Stimulated activated naive CD8-positive, alpha-beta T cell treated with anti-CD3 and anti-CD28 coated beads, Interleukin-15, Interleukin-2, amounts not matched to agents 100 ng/mL and 50 ng/mL, for 24 hours (primary cell): ENCODE measurements at regions not wholly inside any gene's neighbourhood (a gene's known extent, or its start where the extent isn't known, plus 50 kb on each side); places are given as distances from the start of the nearest gene placed in this dataset.

ENCODE experiments used
- H3K27ac Mint-ChIP-seq: one replicate; pipeline ENCODE4 v1.8.0; 2021; ENCODE audit warnings: mild to moderate bottlenecking, mixed read lengths
- H3K27me3 Mint-ChIP-seq: one replicate; pipeline ENCODE4 v1.8.0; 2021; ENCODE audit warnings: mixed read lengths
- H3K36me3 Mint-ChIP-seq: one replicate; pipeline ENCODE4 v1.8.0; 2021; ENCODE audit warnings: low read depth, mixed read lengths
- H3K4me1 Mint-ChIP-seq: one replicate; pipeline ENCODE4 v1.8.0; 2021; ENCODE audit warnings: low read depth, mixed read lengths
- H3K4me3 Mint-ChIP-seq: one replicate; pipeline ENCODE4 v1.8.0; 2021; ENCODE audit warnings: mild to moderate bottlenecking, mixed read lengths
- H3K9me3 Mint-ChIP-seq: one replicate; pipeline ENCODE4 v1.8.0; 2021; ENCODE audit warnings: mixed read lengths

- no peaks in the 10 kb centered on the region for H3K36me3 Mint-ChIP-seq
- peaks cover 5% of the 10 kb centered on the region for H3K9me3 Mint-ChIP-seq
- no peak overlapping the region for H3K27ac Mint-ChIP-seq
- no peaks in the 10 kb centered on the region for H3K27me3 Mint-ChIP-seq
- no peak overlapping the region for H3K4me3 Mint-ChIP-seq
- H3K4me1 Mint-ChIP-seq, result no peaks in the 10 kb centered on the region
Observed at GRCh38 chr10:78890506-78890905, 178.3 kb upstream of the ZMIZ1 start.

GRCh38 chr10:78891741-78892140, 177.0 kb upstream of the ZMIZ1 start:
- H3K4me1 Mint-ChIP-seq, result no peaks in the 10 kb centered on the region
- no peak overlapping the region for H3K4me3 Mint-ChIP-seq
- H3K27ac Mint-ChIP-seq, result no peak overlapping the region
- no peaks in the 10 kb centered on the region for H3K9me3 Mint-ChIP-seq
- H3K27me3 Mint-ChIP-seq, result no peaks in the 10 kb centered on the region
- H3K36me3 Mint-ChIP-seq, result no peaks in the 10 kb centered on the region

- H3K27ac Mint-ChIP-seq, result no peak overlapping the region
Observed at GRCh38 chr10:78892338-78893176, 176.2 kb upstream of the ZMIZ1 start.

GRCh38 chr10:78893217-78893616, 175.5 kb upstream of the ZMIZ1 start:
- no peaks in the 10 kb centered on the region for H3K36me3 Mint-ChIP-seq

More at GRCh38 chr10:78892338-78893176, 176.2 kb upstream of the ZMIZ1 start:
- Mint-ChIP-seq H3K27me3 (no peaks in the 10 kb centered on the region), H3K4me1 (no peaks in the 10 kb centered on the region), H3K4me3 (no peak overlapping the region), H3K9me3 (no peaks in the 10 kb centered on the region), H3K36me3 (no peaks in the 10 kb centered on the region)

GRCh38 chr10:78894089-78894840, 174.5 kb upstream of the ZMIZ1 start:
- Mint-ChIP-seq H3K4me1 (no peaks in the 10 kb centered on the region), H3K27ac (no peak overlapping the region), H3K36me3 (no peaks in the 10 kb centered on the region), H3K9me3 (no peaks in the 10 kb centered on the region), H3K4me3 (no peak overlapping the region), H3K27me3 (no peaks in the 10 kb centered on the region)

More at GRCh38 chr10:78893217-78893616, 175.5 kb upstream of the ZMIZ1 start:
- Mint-ChIP-seq H3K4me1 (no peaks in the 10 kb centered on the region), H3K27me3 (no peaks in the 10 kb centered on the region), H3K9me3 (no peaks in the 10 kb centered on the region), H3K4me3 (no peak overlapping the region), H3K27ac (no peak overlapping the region)

GRCh38 chr10:78894841-78895195, 173.9 kb upstream of the ZMIZ1 start:
- Mint-ChIP-seq H3K4me3 (no peak overlapping the region), H3K4me1 (no peaks in the 10 kb centered on the region), H3K27me3 (no peaks in the 10 kb centered on the region), H3K9me3 (no peaks in the 10 kb centered on the region), H3K27ac (no peak overlapping the region), H3K36me3 (no peaks in the 10 kb centered on the region)

- no peak overlapping the region for H3K27ac Mint-ChIP-seq
Observed at GRCh38 chr10:78895469-78895868, 173.3 kb upstream of the ZMIZ1 start.

GRCh38 chr10:78896159-78896928, 172.4 kb upstream of the ZMIZ1 start:
- H3K4me3 Mint-ChIP-seq, result no peak overlapping the region
- no peaks in the 10 kb centered on the region for H3K9me3 Mint-ChIP-seq
- no peaks in the 10 kb centered on the region for H3K36me3 Mint-ChIP-seq
- no peaks in the 10 kb centered on the region for H3K4me1 Mint-ChIP-seq
- no peak overlapping the region for H3K27ac Mint-ChIP-seq
- H3K27me3 Mint-ChIP-seq, result no peaks in the 10 kb centered on the region

More at GRCh38 chr10:78895469-78895868, 173.3 kb upstream of the ZMIZ1 start:
- Mint-ChIP-seq H3K27me3 (no peaks in the 10 kb centered on the region), H3K36me3 (no peaks in the 10 kb centered on the region), H3K4me3 (no peak overlapping the region), H3K4me1 (no peaks in the 10 kb centered on the region), H3K9me3 (no peaks in the 10 kb centered on the region)

- H3K27me3 Mint-ChIP-seq, result no peaks in the 10 kb centered on the region
- no peak overlapping the region for H3K4me3 Mint-ChIP-seq
- no peaks in the 10 kb centered on the region for H3K4me1 Mint-ChIP-seq
- H3K9me3 Mint-ChIP-seq, result no peaks in the 10 kb centered on the region
- no peak overlapping the region for H3K27ac Mint-ChIP-seq
- H3K36me3 Mint-ChIP-seq, result no peaks in the 10 kb centered on the region
Observed at GRCh38 chr10:78898341-78899097, 170.2 kb upstream of the ZMIZ1 start.

GRCh38 chr10:78899098-78899754, 169.5 kb upstream of the ZMIZ1 start:
- H3K27ac Mint-ChIP-seq, result no peak overlapping the region
- H3K27me3 Mint-ChIP-seq, result no peaks in the 10 kb centered on the region
- H3K4me3 Mint-ChIP-seq, result no peak overlapping the region
- no peaks in the 10 kb centered on the region for H3K4me1 Mint-ChIP-seq
- H3K9me3 Mint-ChIP-seq, result no peaks in the 10 kb centered on the region
- no peaks in the 10 kb centered on the region for H3K36me3 Mint-ChIP-seq

GRCh38 chr10:78899996-78900714, 168.6 kb upstream of the ZMIZ1 start:
- Mint-ChIP-seq H3K36me3 (no peaks in the 10 kb centered on the region), H3K27me3 (no peaks in the 10 kb centered on the region), H3K4me1 (no peaks in the 10 kb centered on the region), H3K27ac (no peak overlapping the region), H3K9me3 (no peaks in the 10 kb centered on the region), H3K4me3 (no peak overlapping the region)

GRCh38 chr10:78900715-78901430, 167.9 kb upstream of the ZMIZ1 start:
- no peaks in the 10 kb centered on the region for H3K27me3 Mint-ChIP-seq
- no peaks in the 10 kb centered on the region for H3K36me3 Mint-ChIP-seq
- no peaks in the 10 kb centered on the region for H3K4me1 Mint-ChIP-seq
- H3K27ac Mint-ChIP-seq, result no peak overlapping the region
- H3K9me3 Mint-ChIP-seq, result no peaks in the 10 kb centered on the region
- H3K4me3 Mint-ChIP-seq, result no peak overlapping the region

GRCh38 chr10:78901694-78902093, 167.1 kb upstream of the ZMIZ1 start:
- Mint-ChIP-seq H3K4me1 (no peaks in the 10 kb centered on the region), H3K27me3 (no peaks in the 10 kb centered on the region), H3K27ac (no peak overlapping the region), H3K4me3 (no peak overlapping the region), H3K9me3 (no peaks in the 10 kb centered on the region), H3K36me3 (no peaks in the 10 kb centered on the region)
